ENCODE measurements at regions not wholly inside any gene's neighbourhood (a gene's known extent, or its start where the extent isn't known, plus 50 kb on each side); places are given as distances from the start of the nearest gene placed in this dataset.
"Not testable (repeated sequence)": the region's sequence is repeated elsewhere in the genome, so short reads cannot be mapped to it uniquely, and the experiment has no call there.

- no peak overlapping the region for H3K4me3 ChIP-seq (ENCODE audit: low read length, poor library complexity, severe bottlenecking)
- no peaks in the 10 kb centered on the region for H3K79me2 ChIP-seq (ENCODE audit: insufficient read depth, low read length)
- H3K9ac ChIP-seq (ENCODE audit: low read depth, low read length, poor library complexity, severe bottlenecking): no peak overlapping the region
- no peaks in the 10 kb centered on the region for H3F3A ChIP-seq (ENCODE audit: low read depth)
- H2AFZ ChIP-seq (ENCODE audit: low read length): no peak overlapping the region
- H3K27me3 ChIP-seq (ENCODE audit: insufficient read depth, low read length, poor library complexity, severe bottlenecking): no peaks in the 10 kb centered on the region
- no peaks in the 10 kb centered on the region for H3K36me3 ChIP-seq (ENCODE audit: insufficient read depth, low read length)
- H3K9me2 ChIP-seq (replicated peaks; ENCODE audit: low read depth, low read length): no peaks in the 10 kb centered on the region
- no peaks in the 10 kb centered on the region for H4K20me1 ChIP-seq (ENCODE audit: insufficient read depth, low read length, poor library complexity, severe bottlenecking)
- H3K4me2 ChIP-seq (ENCODE audit: low read depth, low read length, poor library complexity, severe bottlenecking): no peak overlapping the region
- no peaks in the 10 kb centered on the region for H3K9me3 ChIP-seq (ENCODE audit: insufficient read depth, low read depth, low read length)
- H3K4me1 ChIP-seq (ENCODE audit: insufficient read depth, low read length, poor library complexity, severe bottlenecking): no peaks in the 10 kb centered on the region
- TF ChIP-seq, protein P1, sequence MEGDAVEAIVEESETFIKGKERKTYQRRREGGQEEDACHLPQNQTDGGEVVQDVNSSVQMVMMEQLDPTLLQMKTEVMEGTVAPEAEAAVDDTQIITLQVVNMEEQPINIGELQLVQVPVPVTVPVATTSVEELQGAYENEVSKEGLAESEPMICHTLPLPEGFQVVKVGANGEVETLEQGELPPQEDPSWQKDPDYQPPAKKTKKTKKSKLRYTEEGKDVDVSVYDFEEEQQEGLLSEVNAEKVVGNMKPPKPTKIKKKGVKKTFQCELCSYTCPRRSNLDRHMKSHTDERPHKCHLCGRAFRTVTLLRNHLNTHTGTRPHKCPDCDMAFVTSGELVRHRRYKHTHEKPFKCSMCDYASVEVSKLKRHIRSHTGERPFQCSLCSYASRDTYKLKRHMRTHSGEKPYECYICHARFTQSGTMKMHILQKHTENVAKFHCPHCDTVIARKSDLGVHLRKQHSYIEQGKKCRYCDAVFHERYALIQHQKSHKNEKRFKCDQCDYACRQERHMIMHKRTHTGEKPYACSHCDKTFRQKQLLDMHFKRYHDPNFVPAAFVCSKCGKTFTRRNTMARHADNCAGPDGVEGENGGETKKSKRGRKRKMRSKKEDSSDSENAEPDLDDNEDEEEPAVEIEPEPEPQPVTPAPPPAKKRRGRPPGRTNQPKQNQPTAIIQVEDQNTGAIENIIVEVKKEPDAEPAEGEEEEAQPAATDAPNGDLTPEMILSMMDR (conservative IDR thresholded peaks at IDR 0.05; ENCODE audit: low read length): no peak
- no peak for TF ChIP-seq EZH2phosphoT487 (IDR thresholded peaks at IDR 0.05; ENCODE audit: borderline replicate concordance)
Measured at GRCh38 chr7:138208864-138209263, 132.6 kb downstream of the AKR1D1 start.

DNA sequence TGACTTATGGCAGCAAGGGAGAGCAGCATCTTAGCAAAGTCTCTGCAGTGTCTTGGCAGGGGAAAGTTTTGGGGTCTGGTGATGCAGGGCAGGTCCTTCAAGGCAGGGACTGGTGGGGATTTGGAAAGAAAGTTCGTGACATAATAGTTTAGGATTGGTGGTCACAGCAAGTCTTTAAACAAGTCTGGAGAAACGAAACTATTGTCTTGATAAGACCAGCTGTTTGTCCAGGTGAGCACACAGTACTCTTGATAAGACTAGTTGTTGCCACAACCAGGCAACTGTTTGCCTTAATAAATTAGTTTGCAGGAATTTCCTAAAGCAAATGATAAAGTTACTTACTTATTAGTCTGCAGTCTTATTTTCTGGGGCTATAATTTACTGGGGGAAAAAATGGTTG is 136.1 kb downstream of the AKR1D1 start:
- no peaks in the 10 kb centered on the region for H3K79me2 ChIP-seq (ENCODE audit: insufficient read depth, low read length)
- no peaks in the 10 kb centered on the region for H3K9me2 ChIP-seq (replicated peaks; ENCODE audit: low read depth, low read length)
- no peaks in the 10 kb centered on the region for H3K9me3 ChIP-seq (ENCODE audit: insufficient read depth, low read depth, low read length)

GRCh38 chr7:138214926-138215325 is 138.7 kb downstream of the AKR1D1 start:
- H3K27me3 ChIP-seq (ENCODE audit: insufficient read depth, low read length, poor library complexity, severe bottlenecking): no peaks in the 10 kb centered on the region
- no peaks in the 10 kb centered on the region for H3K4me1 ChIP-seq (ENCODE audit: insufficient read depth, low read length, poor library complexity, severe bottlenecking)
- no peak overlapping the region for H3K9ac ChIP-seq (ENCODE audit: low read depth, low read length, poor library complexity, severe bottlenecking)
- no peaks in the 10 kb centered on the region for H3K36me3 ChIP-seq (ENCODE audit: insufficient read depth, low read length)
- no peak overlapping the region for H3K4me3 ChIP-seq (ENCODE audit: low read length, poor library complexity, severe bottlenecking)
- no peak overlapping the region for H3K4me2 ChIP-seq (ENCODE audit: low read depth, low read length, poor library complexity, severe bottlenecking)
- no peaks in the 10 kb centered on the region for H4K20me1 ChIP-seq (ENCODE audit: insufficient read depth, low read length, poor library complexity, severe bottlenecking)
- H2AFZ ChIP-seq (ENCODE audit: low read length): no peak overlapping the region
- H3F3A ChIP-seq (ENCODE audit: low read depth): no peaks in the 10 kb centered on the region
- no peaks in the 10 kb centered on the region for H3K9me3 ChIP-seq (ENCODE audit: insufficient read depth, low read depth, low read length)
- TF ChIP-seq EZH2phosphoT487 (IDR thresholded peaks at IDR 0.05; ENCODE audit: borderline replicate concordance): no peak
- TF ChIP-seq, protein P1 (conservative IDR thresholded peaks at IDR 0.05; ENCODE audit: low read length): no peak
- H3K79me2 ChIP-seq (ENCODE audit: insufficient read depth, low read length): no peaks in the 10 kb centered on the region
- H3K9me2 ChIP-seq (replicated peaks; ENCODE audit: low read depth, low read length): no peaks in the 10 kb centered on the region

More for the DNA sequence above, 136.1 kb downstream of the AKR1D1 start:
- TF ChIP-seq EZH2phosphoT487 (IDR thresholded peaks at IDR 0.05; ENCODE audit: borderline replicate concordance): no peak
- TF ChIP-seq, protein P1 (conservative IDR thresholded peaks at IDR 0.05; ENCODE audit: low read length): no peak
- Histone ChIP-seq H3F3A (ENCODE audit: low read depth) (no peaks in the 10 kb centered on the region), H3K27me3 (ENCODE audit: insufficient read depth, low read length, poor library complexity, severe bottlenecking) (no peaks in the 10 kb centered on the region), H3K4me3 (ENCODE audit: low read length, poor library complexity, severe bottlenecking) (no peak overlapping the region), H3K36me3 (ENCODE audit: insufficient read depth, low read length) (no peaks in the 10 kb centered on the region), H3K4me2 (ENCODE audit: low read depth, low read length, poor library complexity, severe bottlenecking) (no peak overlapping the region), H2AFZ (ENCODE audit: low read length) (no peak overlapping the region), H3K9ac (ENCODE audit: low read depth, low read length, poor library complexity, severe bottlenecking) (no peak overlapping the region), H3K4me1 (ENCODE audit: insufficient read depth, low read length, poor library complexity, severe bottlenecking) (no peaks in the 10 kb centered on the region), H4K20me1 (ENCODE audit: insufficient read depth, low read length, poor library complexity, severe bottlenecking) (no peaks in the 10 kb centered on the region)

DNA sequence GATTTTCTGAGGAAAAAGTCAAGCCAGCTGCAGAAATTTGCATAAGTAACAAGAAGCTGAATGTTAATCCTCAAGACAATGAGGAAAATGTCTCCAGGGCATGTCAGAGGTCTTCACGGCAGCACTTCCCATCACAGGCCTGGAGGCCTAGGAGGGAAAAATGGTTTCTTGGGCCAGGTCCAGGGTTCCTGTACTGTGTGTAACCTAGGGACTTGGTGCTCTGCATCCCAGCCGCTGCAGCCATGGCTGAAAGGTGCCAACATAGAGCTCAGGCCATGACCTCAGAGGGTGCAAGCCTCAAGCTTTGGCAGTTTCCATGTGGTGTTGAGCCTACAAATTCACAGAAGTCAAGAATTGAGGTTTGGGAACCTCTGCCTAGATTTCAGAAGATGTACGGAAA is 144.1 kb downstream of the AKR1D1 start:
- H3K9ac ChIP-seq (ENCODE audit: low read depth, low read length, poor library complexity, severe bottlenecking); H3K79me2 ChIP-seq (ENCODE audit: insufficient read depth, low read length); H3K4me2 ChIP-seq (ENCODE audit: low read depth, low read length, poor library complexity, severe bottlenecking); H3K9me2 ChIP-seq (replicated peaks; ENCODE audit: low read depth, low read length); H3F3A ChIP-seq (ENCODE audit: low read depth); H3K4me3 ChIP-seq (ENCODE audit: low read length, poor library complexity, severe bottlenecking); H3K9me3 ChIP-seq (ENCODE audit: insufficient read depth, low read depth, low read length); H3K36me3 ChIP-seq (ENCODE audit: insufficient read depth, low read length); H3K27me3 ChIP-seq (ENCODE audit: insufficient read depth, low read length, poor library complexity, severe bottlenecking); H3K4me1 ChIP-seq (ENCODE audit: insufficient read depth, low read length, poor library complexity, severe bottlenecking); H4K20me1 ChIP-seq (ENCODE audit: insufficient read depth, low read length, poor library complexity, severe bottlenecking); H2AFZ ChIP-seq (ENCODE audit: low read length): not testable (repeated sequence)

DNA sequence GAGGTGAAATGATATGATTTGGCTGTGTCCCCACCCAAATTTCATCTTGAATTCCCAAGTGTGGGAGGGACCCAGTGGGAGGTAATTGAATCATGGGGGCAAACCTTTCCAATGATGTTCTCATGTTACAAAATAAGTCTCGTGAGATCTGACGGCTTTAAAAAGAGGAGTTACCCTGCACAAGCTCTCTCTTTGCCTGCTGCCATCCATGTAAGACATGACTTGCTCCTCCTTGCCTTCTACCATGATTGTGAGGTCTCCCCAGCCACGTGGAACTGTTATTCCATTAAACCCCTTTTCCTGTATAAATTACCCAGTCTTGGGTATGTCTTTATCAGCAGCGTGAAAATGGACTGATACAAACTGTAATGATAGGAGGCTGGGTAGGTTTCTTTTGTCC is 145.1 kb downstream of the AKR1D1 start:
- not testable (repeated sequence) for H3K9me3 ChIP-seq (ENCODE audit: insufficient read depth, low read depth, low read length); H4K20me1 ChIP-seq (ENCODE audit: insufficient read depth, low read length, poor library complexity, severe bottlenecking); H3F3A ChIP-seq (ENCODE audit: low read depth); H3K4me1 ChIP-seq (ENCODE audit: insufficient read depth, low read length, poor library complexity, severe bottlenecking); H2AFZ ChIP-seq (ENCODE audit: low read length); H3K4me2 ChIP-seq (ENCODE audit: low read depth, low read length, poor library complexity, severe bottlenecking); H3K9ac ChIP-seq (ENCODE audit: low read depth, low read length, poor library complexity, severe bottlenecking); H3K27me3 ChIP-seq (ENCODE audit: insufficient read depth, low read length, poor library complexity, severe bottlenecking); H3K79me2 ChIP-seq (ENCODE audit: insufficient read depth, low read length); H3K4me3 ChIP-seq (ENCODE audit: low read length, poor library complexity, severe bottlenecking); H3K36me3 ChIP-seq (ENCODE audit: insufficient read depth, low read length); H3K9me2 ChIP-seq (replicated peaks; ENCODE audit: low read depth, low read length)
